ENCODE measurements at regions not wholly inside any gene's neighbourhood (a gene's known extent, or its start where the extent isn't known, plus 50 kb on each side); places are given as distances from the start of the nearest gene placed in this dataset.

DNA sequence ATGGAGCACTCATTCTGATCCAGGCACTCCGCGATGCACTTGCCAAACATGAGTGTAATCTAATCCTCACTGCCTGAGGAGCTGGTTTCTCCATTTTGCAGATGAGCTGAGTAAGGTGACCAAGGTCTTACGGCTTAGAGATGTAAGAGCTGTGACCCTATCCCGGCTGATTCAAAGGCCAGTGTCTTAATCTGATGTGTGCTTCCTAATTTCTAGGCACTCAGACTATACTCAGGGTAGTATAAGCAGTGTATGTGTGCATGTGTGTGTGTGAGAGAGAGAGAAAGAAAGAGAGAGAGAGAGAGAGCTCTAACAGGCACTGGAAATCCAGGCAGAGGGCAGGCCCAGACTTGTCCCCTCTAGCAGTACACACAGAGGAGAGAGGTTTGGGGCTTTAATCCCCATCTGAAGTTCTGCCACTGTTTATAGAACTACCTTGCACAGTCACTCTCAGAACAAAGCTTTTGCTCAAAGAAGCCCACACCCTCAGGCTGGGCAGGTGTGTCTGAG, 188.2 kb downstream of the ZBTB18 start:
- TF ChIP-seq POLR2A (IDR thresholded peaks at IDR 0.05; ENCODE audit: low read length) (no peak), GATA1 (IDR thresholded peaks at IDR 0.05; ENCODE audit: low read depth, low read length) (no peak)

Measured in erythroblast (primary cell).